Activated CD4-positive, alpha-beta memory T cell treated with anti-CD3 and anti-CD28 coated beads, Interleukin-2, amount 10 ng/mL, durations not matched to agents 7 days and 5 days (primary cell): ENCODE measurements at regions not wholly inside any gene's neighbourhood (a gene's known extent, or its start where the extent isn't known, plus 50 kb on each side); places are given as distances from the start of the nearest gene placed in this dataset.

Experiments
- CTCF ChIA-PET: fragments of 350-600 bp; sonication (Branson Sonifier 250); formaldehyde crosslinking; loops from one replicate; lab custom pipeline; 2021; ENCODE audit warnings: antibody characterized with exemption, inconsistent platforms; lab: Charles Lee
- POLR2A ChIA-PET: fragments of 350-600 bp; sonication (Branson Sonifier 250); formaldehyde crosslinking; loops from one replicate; lab custom pipeline; 2021; ENCODE audit warnings: antibody characterized with exemption; lab: Charles Lee
- DNase-seq: peaks from one replicate; pipeline ENCODE4 v3.0.0-alpha.2; 2020
- H3K27ac Mint-ChIP-seq: one replicate; pipeline ENCODE4 v1.8.0; 2021; ENCODE audit warnings: mild to moderate bottlenecking, mixed read lengths
- H3K27me3 Mint-ChIP-seq: one replicate; pipeline ENCODE4 v1.8.0; 2021; ENCODE audit warnings: mixed read lengths
- H3K36me3 Mint-ChIP-seq: one replicate; pipeline ENCODE4 v1.8.0; 2021; ENCODE audit warnings: low read depth, mixed read lengths
- H3K4me1 Mint-ChIP-seq: one replicate; pipeline ENCODE4 v1.8.0; 2021; ENCODE audit warnings: mixed read lengths
- H3K4me3 Mint-ChIP-seq: one replicate; pipeline ENCODE4 v1.8.0; 2021; ENCODE audit warnings: mild to moderate bottlenecking, mixed read lengths
- H3K9me3 Mint-ChIP-seq: one replicate; pipeline ENCODE4 v1.8.0; 2021; ENCODE audit warnings: mixed read lengths

DNA sequence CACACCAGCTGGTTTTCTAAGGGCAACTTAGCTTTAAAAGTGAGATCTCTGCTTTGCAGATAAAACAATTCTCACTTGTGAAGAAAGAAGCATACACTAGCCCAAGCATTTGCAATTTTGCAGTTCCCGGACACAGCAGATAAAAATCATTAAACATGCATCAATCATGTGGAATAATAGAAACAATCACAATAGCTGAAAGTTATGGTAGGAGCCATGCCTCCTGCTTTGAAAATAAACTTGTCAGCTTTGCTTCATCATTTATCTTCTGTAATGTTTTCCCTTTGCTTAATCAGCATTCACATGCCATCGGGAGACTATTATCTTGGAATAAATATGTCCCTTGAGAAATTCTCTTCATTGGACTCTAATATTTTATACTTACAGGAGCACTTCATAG lies 60.3 kb upstream of the DAB2 start:
- ChIA-PET POLR2A (no interaction called here), CTCF (interaction anchor here (1.0 kb wide), 1 partner anchor 62 kb away, joined by 3 read pairs; no protein-coding TSS in a partner anchor)
- no peaks in the 10 kb centered on the region for H3K36me3 Mint-ChIP-seq
- H3K9me3 Mint-ChIP-seq = peaks cover 3% of the 10 kb centered on the region
- H3K4me3 Mint-ChIP-seq = no peak overlapping the region
- no peak for DNase-seq
- H3K27me3 Mint-ChIP-seq = peaks cover 6% of the 10 kb centered on the region
- no peaks in the 10 kb centered on the region for H3K4me1 Mint-ChIP-seq
- H3K27ac Mint-ChIP-seq = no peak overlapping the region

GRCh38 chr5:39484673-39485072 lies 59.9 kb upstream of the DAB2 start:
- no peaks in the 10 kb centered on the region for H3K4me1 Mint-ChIP-seq
- CTCF ChIA-PET = interaction anchor here (1.0 kb wide), 1 partner anchor 63 kb away, joined by 3 read pairs; no protein-coding TSS in a partner anchor
- no peak overlapping the region for H3K27ac Mint-ChIP-seq
- no peak for DNase-seq
- H3K36me3 Mint-ChIP-seq = no peaks in the 10 kb centered on the region
- H3K4me3 Mint-ChIP-seq = no peak overlapping the region
- H3K9me3 Mint-ChIP-seq = no peaks in the 10 kb centered on the region
- peaks cover 9% of the 10 kb centered on the region for H3K27me3 Mint-ChIP-seq
- POLR2A ChIA-PET = no interaction called here

DNA sequence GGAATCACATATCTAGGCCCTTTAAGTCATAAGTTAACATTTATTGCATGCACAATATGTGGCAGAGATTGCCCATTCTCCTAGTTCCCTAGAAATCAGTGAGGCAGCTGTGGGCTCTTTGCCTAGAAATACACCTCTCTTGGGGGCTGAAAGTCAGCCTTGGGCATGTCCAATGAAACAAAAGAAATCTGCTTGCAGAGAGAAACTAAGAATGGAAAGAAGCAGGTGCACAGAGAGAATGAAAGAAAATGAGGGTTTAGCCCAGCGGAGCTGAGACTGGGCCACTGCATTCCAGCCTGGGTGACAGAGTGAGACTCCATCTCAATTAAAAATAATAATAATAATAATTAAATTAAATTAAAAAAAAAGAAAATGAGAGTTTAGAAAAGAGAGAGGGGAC lies 57.3 kb upstream of the DAB2 start:
- no peaks in the 10 kb centered on the region for H3K4me1 Mint-ChIP-seq
- no peak overlapping the region for H3K4me3 Mint-ChIP-seq
- ChIA-PET POLR2A (no interaction called here), CTCF (no interaction called here)
- no peaks in the 10 kb centered on the region for H3K9me3 Mint-ChIP-seq
- peaks cover 12% of the 10 kb centered on the region for H3K27me3 Mint-ChIP-seq
- no peak overlapping the region for H3K27ac Mint-ChIP-seq
- no peak for DNase-seq
- no peaks in the 10 kb centered on the region for H3K36me3 Mint-ChIP-seq

GRCh38 chr5:39479537-39479936 lies 54.8 kb upstream of the DAB2 start:
- H3K27ac Mint-ChIP-seq = no peak overlapping the region
- H3K27me3 Mint-ChIP-seq = peaks cover 11% of the 10 kb centered on the region
- DNase-seq = no peak
- no peaks in the 10 kb centered on the region for H3K4me1 Mint-ChIP-seq
- CTCF ChIA-PET = no interaction called here
- no peaks in the 10 kb centered on the region for H3K36me3 Mint-ChIP-seq
- POLR2A ChIA-PET = no interaction called here
- H3K4me3 Mint-ChIP-seq = no peak overlapping the region
- no peaks in the 10 kb centered on the region for H3K9me3 Mint-ChIP-seq

DNA sequence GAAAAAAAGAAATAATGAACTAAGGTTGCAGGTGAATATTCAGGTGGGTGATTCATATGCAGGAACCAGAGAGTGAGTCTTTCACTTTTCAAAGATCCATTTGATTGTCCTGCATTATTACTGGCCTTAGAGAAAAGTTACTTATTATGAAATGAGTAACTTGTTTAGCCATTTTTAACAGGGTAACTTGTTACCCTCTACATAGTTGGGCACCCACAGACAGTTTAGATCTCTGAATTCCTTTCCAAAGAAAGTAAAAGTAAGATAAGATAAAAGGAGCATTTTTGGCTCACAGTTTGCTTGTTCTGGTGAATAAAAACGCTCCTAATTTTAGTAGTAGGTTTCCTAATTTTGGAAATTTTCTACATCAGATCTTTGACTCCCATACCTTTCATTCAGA lies 54.1 kb upstream of the DAB2 start:
- no peak for DNase-seq
- ChIA-PET CTCF (no interaction called here), POLR2A (no interaction called here)
- H3K4me1 Mint-ChIP-seq = no peaks in the 10 kb centered on the region
- H3K36me3 Mint-ChIP-seq = no peaks in the 10 kb centered on the region
- H3K9me3 Mint-ChIP-seq = no peaks in the 10 kb centered on the region
- no peak overlapping the region for H3K27ac Mint-ChIP-seq
- peaks cover 8% of the 10 kb centered on the region for H3K27me3 Mint-ChIP-seq
- H3K4me3 Mint-ChIP-seq = no peak overlapping the region

DNA sequence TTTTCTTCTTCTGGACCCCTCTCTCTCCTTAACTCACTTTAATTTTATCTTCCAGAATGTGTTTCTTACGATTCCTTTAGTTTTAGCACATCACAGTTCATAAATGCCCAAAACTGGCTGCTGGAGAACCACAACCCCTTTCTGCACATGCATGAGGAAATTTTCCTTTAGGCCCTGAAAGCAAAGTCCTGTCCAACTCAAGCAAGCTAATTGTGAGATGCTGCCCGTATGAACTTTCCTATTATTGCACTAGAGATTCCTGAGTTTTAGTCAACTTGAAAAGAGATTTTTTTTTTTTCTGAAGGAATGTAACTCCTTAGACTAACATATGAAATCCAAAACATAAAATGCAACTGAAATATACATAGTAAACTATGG lies 52.1 kb upstream of the DAB2 start:
- Mint-ChIP-seq H3K4me1 (no peaks in the 10 kb centered on the region), H3K27ac (no peak overlapping the region), H3K4me3 (no peak overlapping the region), H3K36me3 (no peaks in the 10 kb centered on the region), H3K9me3 (no peaks in the 10 kb centered on the region), H3K27me3 (peaks cover 6% of the 10 kb centered on the region)
- CTCF ChIA-PET = no interaction called here
- POLR2A ChIA-PET = no interaction called here
- DNase-seq = no peak

GRCh38 chr5:39475881-39476842 lies 51.4 kb upstream of the DAB2 start:
- H3K4me3 Mint-ChIP-seq = no peak overlapping the region
- H3K27ac Mint-ChIP-seq = no peak overlapping the region
- POLR2A ChIA-PET = no interaction called here
- no peaks in the 10 kb centered on the region for H3K4me1 Mint-ChIP-seq
- peaks cover 6% of the 10 kb centered on the region for H3K27me3 Mint-ChIP-seq
- no peak for DNase-seq
- no peaks in the 10 kb centered on the region for H3K9me3 Mint-ChIP-seq
- no peaks in the 10 kb centered on the region for H3K36me3 Mint-ChIP-seq
- CTCF ChIA-PET = no interaction called here

GRCh38 chr5:39475159-39475571 lies 50.4 kb upstream of the DAB2 start:
- H3K27ac Mint-ChIP-seq = no peak overlapping the region
- H3K36me3 Mint-ChIP-seq = no peaks in the 10 kb centered on the region
- ChIA-PET POLR2A (no interaction called here), CTCF (no interaction called here)
- H3K9me3 Mint-ChIP-seq = no peaks in the 10 kb centered on the region
- H3K27me3 Mint-ChIP-seq = peaks cover 6% of the 10 kb centered on the region
- no peak for DNase-seq
- H3K4me1 Mint-ChIP-seq = no peaks in the 10 kb centered on the region
- no peak overlapping the region for H3K4me3 Mint-ChIP-seq
